ENCODE measurements at regions not wholly inside any gene's neighbourhood (a gene's known extent, or its start where the extent isn't known, plus 50 kb on each side); places are given as distances from the start of the nearest gene placed in this dataset.

GRCh38 chr2:217467331-217467730 is 535.5 kb downstream of the TNS1 start:
- CTCF ChIA-PET: no interaction called here
- Mint-ChIP-seq H3K36me3 (peaks cover 2% of the 10 kb centered on the region), H3K9me3 (no peaks in the 10 kb centered on the region), H3K4me3 (no peak overlapping the region), H3K27me3 (no peaks in the 10 kb centered on the region), H3K4me1 (ENCODE audit: low read depth) (no peaks in the 10 kb centered on the region), H3K27ac (no peak overlapping the region)
- intact Hi-C loops (cut with micrococcal nuclease): no loop called here
- POLR2A ChIA-PET: no interaction called here
- DNase-seq: no peak

DNA sequence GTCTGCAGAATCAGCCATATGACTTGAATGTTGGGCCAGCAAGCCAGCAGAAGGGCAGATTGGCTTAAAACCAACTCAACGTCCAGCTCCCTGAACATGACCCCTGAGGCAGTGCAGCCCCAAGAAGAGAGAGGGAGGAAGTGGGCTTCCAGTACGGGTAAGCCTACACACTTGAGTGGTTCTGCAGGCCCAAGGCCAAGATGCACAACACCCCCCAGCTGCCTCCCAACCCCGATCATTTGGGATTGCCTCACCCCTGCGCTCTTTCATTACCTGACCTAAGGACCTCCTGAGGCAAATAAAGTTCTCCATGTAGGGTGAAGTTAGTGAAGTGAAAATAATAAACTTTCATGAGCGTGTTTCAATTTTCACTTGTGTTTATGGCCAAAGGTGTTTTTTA is 536.0 kb downstream of the TNS1 start:
- no peak for DNase-seq
- CTCF ChIA-PET: no interaction called here
- H3K36me3 Mint-ChIP-seq: peaks cover 2% of the 10 kb centered on the region
- POLR2A ChIA-PET: no interaction called here
- intact Hi-C loops (cut with micrococcal nuclease): no loop called here
- no peaks in the 10 kb centered on the region for H3K27me3 Mint-ChIP-seq
- H3K4me1 Mint-ChIP-seq (ENCODE audit: low read depth): no peaks in the 10 kb centered on the region
- no peak overlapping the region for H3K4me3 Mint-ChIP-seq
- no peak overlapping the region for H3K27ac Mint-ChIP-seq
- no peaks in the 10 kb centered on the region for H3K9me3 Mint-ChIP-seq

DNA sequence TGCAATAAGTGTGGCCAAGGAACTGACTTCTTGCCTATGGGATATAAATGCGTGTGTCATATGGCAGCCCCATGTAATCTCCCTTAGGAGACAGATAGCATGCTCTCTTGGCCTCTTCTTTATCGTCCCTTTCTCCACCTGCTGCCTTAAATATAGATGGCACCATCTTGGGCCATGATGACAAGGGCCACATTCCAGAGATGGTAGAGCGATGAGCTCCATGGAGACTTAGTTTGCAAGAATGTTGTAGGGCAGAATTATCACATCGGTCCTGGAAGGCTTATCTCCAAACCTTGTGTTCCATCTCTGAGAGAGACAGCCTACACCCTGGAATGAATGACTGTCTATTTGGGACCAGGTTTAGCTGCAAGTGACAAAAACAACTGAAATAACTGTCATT is 536.7 kb downstream of the TNS1 start:
- H3K9me3 Mint-ChIP-seq: no peaks in the 10 kb centered on the region
- ChIA-PET POLR2A (no interaction called here), CTCF (no interaction called here)
- H3K27ac Mint-ChIP-seq: no peak overlapping the region
- H3K4me3 Mint-ChIP-seq: no peak overlapping the region
- no peaks in the 10 kb centered on the region for H3K4me1 Mint-ChIP-seq (ENCODE audit: low read depth)
- peaks cover 2% of the 10 kb centered on the region for H3K36me3 Mint-ChIP-seq
- no peaks in the 10 kb centered on the region for H3K27me3 Mint-ChIP-seq
- intact Hi-C loops (cut with micrococcal nuclease): no loop called here
- no peak for DNase-seq

- Mint-ChIP-seq H3K36me3 (peaks cover 2% of the 10 kb centered on the region), H3K9me3 (no peaks in the 10 kb centered on the region), H3K4me3 (no peak overlapping the region), H3K27me3 (no peaks in the 10 kb centered on the region), H3K4me1 (ENCODE audit: low read depth) (no peaks in the 10 kb centered on the region), H3K27ac (no peak overlapping the region)
- DNase-seq: no peak
- POLR2A ChIA-PET: no interaction called here
- intact Hi-C loops (cut with micrococcal nuclease): no loop called here
- CTCF ChIA-PET: no interaction called here
These were observed 537.7 kb downstream of the TNS1 start for GRCh38 chr2:217465100-217465499.

GRCh38 chr2:217463402-217464075 is 539.3 kb downstream of the TNS1 start:
- no peaks in the 10 kb centered on the region for H3K4me1 Mint-ChIP-seq (ENCODE audit: low read depth)
- no peaks in the 10 kb centered on the region for H3K27me3 Mint-ChIP-seq
- no peak overlapping the region for H3K4me3 Mint-ChIP-seq
- intact Hi-C loops (cut with micrococcal nuclease): no loop called here
- DNase-seq: no peak
- CTCF ChIA-PET: no interaction called here
- POLR2A ChIA-PET: no interaction called here
- no peak overlapping the region for H3K27ac Mint-ChIP-seq
- H3K9me3 Mint-ChIP-seq: no peaks in the 10 kb centered on the region
- H3K36me3 Mint-ChIP-seq: peaks cover 5% of the 10 kb centered on the region

DNA sequence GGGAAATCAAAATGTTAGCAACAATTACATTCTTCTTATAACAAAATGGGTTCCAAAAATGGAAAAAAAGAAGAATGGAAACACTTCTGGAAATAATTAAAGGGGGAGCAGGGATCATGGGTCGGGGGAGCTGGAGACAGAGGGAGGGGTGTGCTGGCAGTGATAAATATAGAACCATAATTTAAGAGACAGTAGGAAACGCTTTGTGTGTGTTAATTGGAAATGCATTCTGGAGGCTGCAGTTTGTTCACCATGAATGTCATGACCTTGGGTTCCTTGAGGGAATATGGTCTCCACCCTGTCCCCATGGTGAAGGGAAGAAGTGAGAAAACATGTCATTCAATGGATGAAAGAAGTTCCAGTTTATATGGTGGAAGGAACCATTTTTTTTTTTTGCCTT is 540.7 kb downstream of the TNS1 start:
- CTCF ChIA-PET: no interaction called here
- H3K27ac Mint-ChIP-seq: no peak overlapping the region
- POLR2A ChIA-PET: no interaction called here
- no peak for DNase-seq
- no peaks in the 10 kb centered on the region for H3K4me1 Mint-ChIP-seq (ENCODE audit: low read depth)
- peaks cover 10% of the 10 kb centered on the region for H3K36me3 Mint-ChIP-seq
- intact Hi-C loops (cut with micrococcal nuclease): no loop called here
- H3K4me3 Mint-ChIP-seq: no peak overlapping the region
- H3K27me3 Mint-ChIP-seq: no peaks in the 10 kb centered on the region
- peaks cover 4% of the 10 kb centered on the region for H3K9me3 Mint-ChIP-seq

- Mint-ChIP-seq H3K27me3 (no peaks in the 10 kb centered on the region), H3K9me3 (peaks cover 4% of the 10 kb centered on the region), H3K4me3 (no peak overlapping the region), H3K27ac (no peak overlapping the region), H3K4me1 (ENCODE audit: low read depth) (no peaks in the 10 kb centered on the region), H3K36me3 (peaks cover 10% of the 10 kb centered on the region)
- no peak for DNase-seq
- CTCF ChIA-PET: no interaction called here
- intact Hi-C loops (cut with micrococcal nuclease): no loop called here
- POLR2A ChIA-PET: no interaction called here
These were observed 541.1 kb downstream of the TNS1 start for GRCh38 chr2:217461674-217462073.

DNA sequence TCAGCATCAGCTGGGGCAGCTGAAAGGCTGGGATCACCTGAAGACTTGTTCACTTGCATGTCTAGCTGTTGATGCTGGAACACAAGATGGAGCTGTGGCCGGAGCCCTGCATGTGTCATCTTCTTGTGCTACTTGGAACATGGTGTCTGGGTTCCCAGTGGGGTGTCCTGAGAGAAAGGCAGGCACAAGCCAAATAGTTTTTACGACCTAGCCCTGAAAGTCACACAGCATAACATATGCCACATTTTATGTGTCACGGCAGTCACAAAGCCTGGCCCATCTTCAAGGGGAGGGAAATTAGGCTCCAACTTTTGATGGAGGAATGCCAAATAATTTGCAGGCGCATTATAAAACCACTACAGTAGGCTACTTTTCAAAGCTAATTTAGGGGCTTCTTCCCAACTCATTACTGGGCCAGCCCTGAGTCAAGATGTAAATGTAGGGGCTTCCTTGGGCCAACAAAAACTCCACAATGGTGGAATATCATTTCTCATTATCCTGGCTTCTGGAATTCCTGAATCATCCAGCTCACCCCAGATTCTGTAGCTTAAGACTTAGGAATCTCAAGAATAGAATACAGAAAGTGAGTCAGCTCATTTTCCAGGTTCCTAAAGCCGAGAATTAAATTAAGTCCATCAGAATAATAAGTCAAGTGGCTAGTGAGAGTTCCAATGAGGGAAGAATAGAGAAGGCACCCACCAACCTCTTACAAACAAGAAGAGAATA is 543.0 kb downstream of the TNS1 start:
- POLR2A ChIA-PET: no interaction called here
- H3K4me3 Mint-ChIP-seq: no peak overlapping the region
- CTCF ChIA-PET: no interaction called here
- no peak overlapping the region for H3K27ac Mint-ChIP-seq
- no peaks in the 10 kb centered on the region for H3K4me1 Mint-ChIP-seq (ENCODE audit: low read depth)
- DNase-seq: no peak
- intact Hi-C loops (cut with micrococcal nuclease): no loop called here
- H3K9me3 Mint-ChIP-seq: peaks cover 4% of the 10 kb centered on the region
- H3K36me3 Mint-ChIP-seq: peaks cover 8% of the 10 kb centered on the region
- no peaks in the 10 kb centered on the region for H3K27me3 Mint-ChIP-seq

DNA sequence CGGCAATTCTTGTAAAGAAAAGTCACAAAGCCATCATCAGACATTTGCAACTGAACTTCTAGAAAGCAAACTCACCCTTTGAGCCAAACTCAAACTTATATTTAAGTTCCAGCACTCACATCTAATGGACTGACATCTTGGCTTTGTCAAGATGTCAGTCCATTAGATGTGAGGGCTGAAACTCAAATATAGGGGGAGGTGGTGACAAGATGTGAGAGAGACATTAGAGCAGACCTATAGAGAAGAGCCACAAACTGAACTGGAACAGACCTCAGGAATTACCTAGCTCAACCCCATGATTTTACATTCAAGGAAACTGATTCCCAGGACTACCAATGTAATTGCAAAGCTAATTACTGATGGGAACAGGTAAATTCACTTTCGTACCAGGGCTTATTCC is 543.8 kb downstream of the TNS1 start:
- Mint-ChIP-seq H3K4me1 (ENCODE audit: low read depth) (no peaks in the 10 kb centered on the region), H3K27me3 (no peaks in the 10 kb centered on the region), H3K9me3 (peaks cover 4% of the 10 kb centered on the region), H3K4me3 (no peak overlapping the region), H3K36me3 (peaks cover 8% of the 10 kb centered on the region), H3K27ac (no peak overlapping the region)
- intact Hi-C loops (cut with micrococcal nuclease): no loop called here
- no peak for DNase-seq
- POLR2A ChIA-PET: no interaction called here
- CTCF ChIA-PET: no interaction called here

DNA sequence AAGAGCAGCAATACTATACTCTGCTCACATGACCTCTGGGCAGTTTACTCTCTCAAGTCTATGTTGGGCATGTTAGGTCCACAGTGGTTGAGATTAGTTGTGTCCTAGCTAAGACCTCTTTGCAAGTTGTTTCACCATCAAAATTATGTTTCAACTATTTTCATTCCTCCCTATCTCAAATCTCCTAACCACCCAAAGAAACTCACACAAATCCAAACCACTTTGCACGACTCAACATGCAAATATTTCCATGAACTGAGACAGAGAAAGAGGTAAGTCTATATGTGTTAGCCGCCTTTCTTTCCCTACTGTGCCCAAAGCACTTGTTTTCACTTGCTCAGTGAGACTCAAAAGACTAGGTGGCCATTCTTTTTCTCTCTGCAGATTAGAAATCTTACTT is 546.8 kb downstream of the TNS1 start:
- no peak for DNase-seq
- POLR2A ChIA-PET: no interaction called here
- H3K4me1 Mint-ChIP-seq (ENCODE audit: low read depth): no peaks in the 10 kb centered on the region
- intact Hi-C loops (cut with micrococcal nuclease): no loop called here
- no peak overlapping the region for H3K4me3 Mint-ChIP-seq
- H3K27me3 Mint-ChIP-seq: no peaks in the 10 kb centered on the region
- CTCF ChIA-PET: no interaction called here
- peaks cover 4% of the 10 kb centered on the region for H3K9me3 Mint-ChIP-seq
- H3K27ac Mint-ChIP-seq: no peak overlapping the region
- peaks cover 8% of the 10 kb centered on the region for H3K36me3 Mint-ChIP-seq

DNA sequence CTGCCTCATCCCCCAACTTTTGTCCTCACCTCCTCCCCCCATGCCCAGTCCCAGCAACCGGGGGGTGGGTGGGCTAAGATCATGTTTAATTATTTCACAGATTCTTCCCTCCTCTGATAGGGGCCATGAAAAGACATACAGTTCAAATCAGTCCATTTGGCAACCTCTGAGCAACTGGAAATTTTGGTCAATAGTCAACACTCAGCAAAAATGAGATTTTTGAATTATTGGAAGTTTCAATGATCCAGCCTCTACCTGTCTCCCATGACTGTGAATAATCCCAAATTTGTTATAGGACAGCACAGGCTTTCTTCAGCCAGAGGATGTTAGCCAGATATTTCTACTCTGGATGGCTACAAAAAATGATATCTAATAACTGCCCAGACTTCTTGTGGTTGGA is 549.9 kb downstream of the TNS1 start:
- Mint-ChIP-seq H3K9me3 (peaks cover 4% of the 10 kb centered on the region), H3K36me3 (peaks cover 4% of the 10 kb centered on the region), H3K4me3 (no peak overlapping the region), H3K27ac (no peak overlapping the region), H3K27me3 (no peaks in the 10 kb centered on the region), H3K4me1 (ENCODE audit: low read depth) (no peaks in the 10 kb centered on the region)
- no peak for DNase-seq
- ChIA-PET POLR2A (no interaction called here), CTCF (no interaction called here)
- intact Hi-C loops (cut with micrococcal nuclease): no loop called here

DNA sequence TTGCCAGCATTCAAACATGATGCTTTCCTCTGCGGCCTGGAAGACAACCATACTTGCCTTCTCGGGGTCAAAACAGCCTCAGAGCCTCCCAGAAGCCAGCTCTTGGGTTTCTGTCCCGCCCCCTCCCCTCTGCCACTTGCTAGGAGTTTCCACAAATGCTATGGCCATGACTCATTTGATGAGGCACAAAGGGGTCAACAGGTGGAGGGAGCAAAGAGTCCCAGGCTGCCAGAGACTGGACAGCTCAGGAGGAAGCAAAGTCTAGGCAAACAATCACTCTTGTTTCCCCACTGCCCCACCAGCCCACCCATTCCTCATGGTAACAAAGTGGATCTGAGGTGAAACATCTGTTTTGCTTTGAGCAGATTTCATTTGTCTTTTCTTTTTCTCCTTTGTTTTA is 551.1 kb downstream of the TNS1 start:
- Mint-ChIP-seq H3K36me3 (no peaks in the 10 kb centered on the region), H3K4me1 (ENCODE audit: low read depth) (no peaks in the 10 kb centered on the region), H3K4me3 (no peak overlapping the region), H3K9me3 (no peaks in the 10 kb centered on the region), H3K27ac (no peak overlapping the region), H3K27me3 (no peaks in the 10 kb centered on the region)
- ChIA-PET POLR2A (no interaction called here), CTCF (no interaction called here)
- DNase-seq: no peak
- intact Hi-C loops (cut with micrococcal nuclease): no loop called here

DNA sequence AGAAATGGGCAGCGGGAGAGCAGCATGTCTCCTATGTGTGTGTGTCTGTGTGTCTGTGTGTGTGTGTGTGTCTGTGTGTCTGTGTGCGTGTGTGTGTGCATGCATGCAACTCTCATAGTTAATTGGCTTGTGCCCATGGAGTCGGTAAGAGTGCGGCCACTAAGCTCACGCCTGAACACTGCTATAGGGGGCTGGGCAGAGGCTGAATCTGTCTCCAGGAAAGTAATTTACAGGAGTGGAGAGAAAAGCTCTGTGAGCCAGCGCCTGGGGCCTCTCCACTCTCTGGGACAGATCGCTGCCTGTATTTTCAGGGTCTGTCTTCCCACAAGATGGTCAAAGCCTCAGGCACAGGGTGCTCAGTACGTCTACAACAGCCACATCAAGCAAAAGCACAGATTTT is 553.4 kb downstream of the TNS1 start:
- DNase-seq: no peak
- Mint-ChIP-seq H3K36me3 (no peaks in the 10 kb centered on the region), H3K27ac (no peak overlapping the region), H3K4me1 (ENCODE audit: low read depth) (no peaks in the 10 kb centered on the region), H3K9me3 (no peaks in the 10 kb centered on the region), H3K4me3 (no peak overlapping the region), H3K27me3 (no peaks in the 10 kb centered on the region)
- intact Hi-C loops (cut with micrococcal nuclease): no loop called here
- POLR2A ChIA-PET: no interaction called here
- CTCF ChIA-PET: no interaction called here

Data from activated CD4-positive, alpha-beta memory T cell treated with anti-CD3 and anti-CD28 coated beads for 36 hours (primary cell).